ENCODE measurements at regions not wholly inside any gene's neighbourhood (a gene's known extent, or its start where the extent isn't known, plus 50 kb on each side); places are given as distances from the start of the nearest gene placed in this dataset.

DNA sequence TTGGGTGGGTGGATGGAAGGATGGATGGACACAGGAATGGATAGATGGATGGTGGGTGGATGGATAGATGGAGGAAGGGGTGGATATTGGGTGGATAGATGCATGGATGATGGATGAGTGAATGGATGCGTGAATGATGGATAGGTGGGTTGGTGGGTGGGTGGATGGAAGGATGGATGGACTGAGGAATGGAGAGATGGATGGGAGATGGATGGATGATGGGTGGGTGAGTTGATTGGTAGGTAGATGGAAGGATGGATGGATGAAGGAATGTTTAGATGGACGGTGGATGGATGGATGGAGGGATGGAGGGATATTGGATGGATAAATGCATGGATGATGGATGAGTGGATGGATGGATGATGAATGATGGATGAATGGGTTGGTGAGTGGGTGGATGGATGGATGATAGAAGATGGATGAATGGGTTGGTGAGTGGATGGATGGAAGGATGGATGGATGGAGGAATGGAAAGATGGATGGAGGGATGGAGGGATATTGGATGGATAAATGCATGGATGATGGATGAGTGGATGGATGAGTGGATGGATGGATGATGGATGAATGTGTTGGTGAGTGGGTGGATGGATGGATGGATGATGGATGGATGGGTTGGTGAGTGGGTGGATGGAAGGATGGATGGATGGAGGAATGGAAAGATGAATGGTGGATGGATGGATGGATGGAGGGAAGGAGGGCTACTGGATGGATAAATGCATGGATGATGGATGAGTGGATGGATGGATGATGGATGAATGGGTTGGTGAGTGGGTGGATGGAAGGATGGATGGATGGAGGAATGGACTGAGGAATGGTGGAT is 50.4 kb upstream of the GRPEL1 start (continued):
- TF ChIP-seq GLI2 (tag by site-specific recombination; IDR thresholded peaks at IDR 0.05; ENCODE audit: borderline replicate concordance, low read depth) (no peak), ZNF37A (tag by site-specific recombination; IDR thresholded peaks at IDR 0.05) (no peak)
- TF ChIP-seq, protein P1, sequence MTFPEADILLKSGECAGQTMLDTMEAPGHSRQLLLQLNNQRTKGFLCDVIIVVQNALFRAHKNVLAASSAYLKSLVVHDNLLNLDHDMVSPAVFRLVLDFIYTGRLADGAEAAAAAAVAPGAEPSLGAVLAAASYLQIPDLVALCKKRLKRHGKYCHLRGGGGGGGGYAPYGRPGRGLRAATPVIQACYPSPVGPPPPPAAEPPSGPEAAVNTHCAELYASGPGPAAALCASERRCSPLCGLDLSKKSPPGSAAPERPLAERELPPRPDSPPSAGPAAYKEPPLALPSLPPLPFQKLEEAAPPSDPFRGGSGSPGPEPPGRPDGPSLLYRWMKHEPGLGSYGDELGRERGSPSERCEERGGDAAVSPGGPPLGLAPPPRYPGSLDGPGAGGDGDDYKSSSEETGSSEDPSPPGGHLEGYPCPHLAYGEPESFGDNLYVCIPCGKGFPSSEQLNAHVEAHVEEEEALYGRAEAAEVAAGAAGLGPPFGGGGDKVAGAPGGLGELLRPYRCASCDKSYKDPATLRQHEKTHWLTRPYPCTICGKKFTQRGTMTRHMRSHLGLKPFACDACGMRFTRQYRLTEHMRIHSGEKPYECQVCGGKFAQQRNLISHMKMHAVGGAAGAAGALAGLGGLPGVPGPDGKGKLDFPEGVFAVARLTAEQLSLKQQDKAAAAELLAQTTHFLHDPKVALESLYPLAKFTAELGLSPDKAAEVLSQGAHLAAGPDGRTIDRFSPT (tag by site-specific recombination; IDR thresholded peaks at IDR 0.05): no peak
